Activated CD4-positive, alpha-beta T cell treated with anti-CD3 and anti-CD28 coated beads for 48 hours (primary cell): ENCODE measurements at regions not wholly inside any gene's neighbourhood (a gene's known extent, or its start where the extent isn't known, plus 50 kb on each side); places are given as distances from the start of the nearest gene placed in this dataset.

Source experiments
- DNase-seq: peaks from one replicate; pipeline ENCODE4 v3.0.0-alpha.2; 2020

GRCh38 chr1:233520261-233521191 is 93.4 kb upstream of the KCNK1 start:
- peak; percentile 8 for DNase-seq

DNA sequence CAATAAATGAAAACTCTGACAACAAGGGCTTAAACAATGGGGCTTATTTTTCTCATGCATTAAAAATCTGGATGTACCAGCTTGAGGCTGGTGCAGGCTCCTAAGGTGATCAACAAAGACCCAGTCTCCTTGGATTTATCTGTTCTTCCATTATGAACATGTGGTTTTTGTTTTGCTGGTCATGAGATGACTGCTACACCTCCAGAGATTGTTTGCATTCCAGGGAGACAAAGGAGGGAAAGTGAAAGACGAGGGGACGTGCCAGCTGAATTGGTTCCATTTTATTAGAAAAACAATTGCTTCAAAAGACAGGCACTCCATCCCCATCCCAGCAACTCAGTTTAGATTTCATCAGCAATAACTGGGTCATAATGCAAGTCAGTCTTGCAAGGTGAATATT is 90.9 kb upstream of the KCNK1 start:
- no peak for DNase-seq

DNA sequence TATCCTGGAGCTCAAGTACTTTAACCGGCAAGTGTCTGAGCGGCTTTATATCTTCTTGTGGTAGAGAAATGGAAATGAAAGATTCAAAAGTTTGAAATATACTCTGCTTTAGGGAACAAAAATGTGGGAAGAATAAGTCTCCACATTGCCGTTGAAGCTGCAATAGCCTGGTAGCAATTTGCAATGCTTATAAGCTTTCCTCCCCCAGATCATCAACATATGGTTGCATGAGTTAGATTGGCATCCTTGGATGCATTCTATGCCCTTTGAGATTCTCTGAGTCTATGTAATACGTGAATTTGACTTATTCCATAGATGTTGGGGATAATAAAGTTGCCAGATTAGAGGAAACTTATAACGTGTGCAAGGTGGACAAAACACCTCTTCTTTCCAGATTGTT is 86.1 kb upstream of the KCNK1 start:
- no peak for DNase-seq

- DNase-seq = no peak
These were observed 83.1 kb upstream of the KCNK1 start for GRCh38 chr1:233530665-233531386.

GRCh38 chr1:233540816-233541215 is 73.1 kb upstream of the KCNK1 start:
- no peak for DNase-seq

DNA sequence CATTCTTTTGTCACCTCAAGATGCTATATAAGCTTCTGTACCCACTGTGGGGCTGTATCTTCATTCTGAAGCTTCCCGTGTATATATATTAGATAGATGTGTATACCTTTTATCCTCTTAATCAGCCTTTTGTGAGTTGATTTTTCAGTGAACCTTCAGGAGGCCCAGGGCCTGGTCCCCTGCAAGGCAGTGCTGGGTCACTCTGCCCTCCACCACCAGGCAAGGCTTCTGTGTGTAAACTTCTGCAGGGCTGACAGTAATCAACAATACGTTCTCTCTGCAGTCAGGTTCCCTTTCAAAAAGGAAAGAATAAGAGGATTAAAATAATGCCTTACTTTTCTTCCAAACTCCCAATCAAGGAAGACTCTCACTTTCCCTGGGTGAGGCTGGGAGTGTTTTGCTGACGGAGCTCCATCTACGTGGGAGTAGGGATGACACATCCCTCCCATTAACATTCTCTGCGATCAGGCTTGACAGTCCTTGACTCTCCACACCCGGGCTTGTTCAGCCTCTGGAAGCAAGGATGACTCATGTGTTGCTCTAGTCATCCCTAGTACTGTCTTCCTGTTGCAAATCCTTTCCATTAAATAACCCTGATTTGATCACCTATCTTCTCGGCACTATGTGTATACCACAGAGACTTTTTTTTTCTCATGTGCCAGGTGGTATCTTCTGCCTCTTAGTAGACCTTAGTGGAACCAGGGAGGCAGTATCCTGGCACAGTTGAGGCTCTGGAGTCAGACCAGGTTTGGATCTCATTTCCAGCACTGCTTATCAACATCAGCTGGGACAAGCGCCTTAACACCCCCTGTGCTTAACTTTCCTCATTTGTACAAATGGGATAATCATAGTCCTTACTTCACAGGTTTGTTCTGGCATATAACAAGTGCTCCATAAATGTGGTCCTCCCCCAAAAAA is 70.3 kb upstream of the KCNK1 start:
- DNase-seq = no peak

DNA sequence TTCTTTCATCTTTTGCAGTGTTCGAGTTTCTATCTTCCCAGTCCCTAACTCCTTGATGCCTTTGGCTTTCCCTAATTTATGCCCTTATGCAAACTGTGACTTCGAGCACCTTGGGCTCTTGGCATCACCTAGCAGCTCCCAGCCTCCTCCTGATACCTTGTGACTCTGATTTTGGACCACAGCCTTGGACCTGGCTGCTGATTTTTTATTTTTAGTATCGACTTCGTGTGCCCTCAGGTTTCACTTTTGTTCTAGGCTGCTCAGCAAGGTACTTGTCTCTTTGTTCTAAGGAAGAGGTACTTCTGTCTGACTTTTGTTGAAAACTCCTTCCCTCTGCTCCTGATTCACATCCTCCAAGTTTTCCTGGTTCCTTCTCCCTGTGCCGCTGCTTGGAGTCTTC is 69.6 kb upstream of the KCNK1 start:
- DNase-seq = no peak

DNA sequence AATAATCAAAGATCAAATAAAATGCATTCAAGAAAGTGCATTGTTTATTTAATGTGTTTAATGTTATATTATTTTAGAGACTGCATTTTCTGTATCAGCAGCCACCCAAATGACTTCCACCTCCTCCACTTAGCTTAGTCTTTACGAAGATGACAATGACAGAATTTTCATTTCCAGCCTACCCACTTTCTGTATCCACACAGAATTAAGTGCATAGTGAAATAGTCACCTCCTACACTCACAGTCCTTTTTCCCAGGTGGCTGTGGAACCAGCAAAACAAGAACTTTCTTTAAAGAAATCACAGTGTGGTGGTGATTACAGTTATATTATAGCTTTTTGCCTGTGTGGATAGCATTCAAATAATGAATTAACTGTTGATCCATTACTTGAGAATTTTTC is 66.2 kb upstream of the KCNK1 start:
- DNase-seq = no peak

GRCh38 chr1:233549404-233549803 is 64.5 kb upstream of the KCNK1 start:
- DNase-seq = no peak

DNA sequence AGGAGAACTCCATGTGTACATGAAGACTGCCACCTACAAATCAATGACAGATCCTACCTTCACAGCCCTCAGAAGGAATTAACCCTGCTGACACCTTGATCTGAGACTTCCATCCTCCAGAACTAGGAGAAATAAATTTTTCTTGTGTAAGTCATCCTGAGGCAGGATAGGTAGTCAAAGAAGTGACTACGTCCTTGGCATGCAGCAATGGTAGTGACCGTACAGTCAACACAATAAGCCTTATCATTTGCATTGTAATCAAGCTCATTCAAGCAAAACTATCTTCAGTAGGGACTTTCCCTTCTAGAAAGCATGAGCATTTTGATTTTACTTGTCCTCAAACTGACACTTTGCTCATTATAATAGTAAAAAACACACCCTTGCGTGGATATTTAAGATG is 64.0 kb upstream of the KCNK1 start:
- DNase-seq = no peak

DNA sequence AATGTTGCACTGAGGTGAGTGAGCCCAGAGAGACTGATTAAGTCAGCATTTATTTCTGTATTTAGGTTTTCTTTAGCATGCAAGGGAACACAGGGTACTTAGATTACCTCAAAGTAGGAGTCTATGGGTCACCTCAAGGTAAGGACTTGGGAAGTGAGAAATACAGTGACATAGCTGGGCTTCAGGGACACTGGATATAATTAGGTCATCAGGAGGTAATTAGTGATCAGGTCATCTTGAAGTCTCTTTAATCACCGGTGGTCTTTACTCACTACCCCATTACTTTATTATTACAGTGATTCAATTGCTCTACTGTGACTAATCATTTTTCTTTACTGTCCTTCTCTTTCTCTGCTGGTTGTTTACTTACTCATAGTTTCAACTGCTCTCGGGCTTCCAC is 59.9 kb upstream of the KCNK1 start:
- no peak for DNase-seq

- DNase-seq = no peak
These were observed 52.0 kb upstream of the KCNK1 start for GRCh38 chr1:233561708-233562426.
